ENCODE measurements at regions not wholly inside any gene's neighbourhood (a gene's known extent, or its start where the extent isn't known, plus 50 kb on each side); places are given as distances from the start of the nearest gene placed in this dataset.

- Histone ChIP-seq H3K9me3 (ENCODE audit: control insufficient read depth, low read depth, low read length) (no peaks in the 10 kb centered on the region), H3K79me2 (ENCODE audit: control insufficient read depth, insufficient read depth, low read length) (no peaks in the 10 kb centered on the region), H3K9ac (ENCODE audit: control insufficient read depth, extremely low read depth, insufficient read depth, low read length) (no peak overlapping the region), H3K27me3 (ENCODE audit: control insufficient read depth, extremely low read depth, insufficient read depth, low read length) (no peaks in the 10 kb centered on the region), H3K9me1 (ENCODE audit: control insufficient read depth, extremely low read depth, insufficient read depth, low read length) (no peaks in the 10 kb centered on the region), H3K4me2 (ENCODE audit: control insufficient read depth, extremely low read depth, insufficient read depth, low read depth, low read length) (no peak overlapping the region), H3K27ac (ENCODE audit: control insufficient read depth, insufficient read depth, low read length) (no peak overlapping the region), H2AFZ (ENCODE audit: control insufficient read depth, low read length) (no peak overlapping the region), H3K4me3 (ENCODE audit: control insufficient read depth in 2 of 3, extremely low read depth in 1 of 3, insufficient read depth in 2 of 3, low read depth in 1 of 3, low read length in 3 of 3) (no peak overlapping the region), H3K4me1 (ENCODE audit: control insufficient read depth, extremely low read depth, insufficient read depth, low read length) (peaks cover 5% of the 10 kb centered on the region), H4K20me1 (ENCODE audit: control insufficient read depth, extremely low read depth, insufficient read depth, low read length) (no peaks in the 10 kb centered on the region), H3K36me3 (ENCODE audit: control insufficient read depth in 2 of 2, extremely low read depth in 1 of 2, insufficient read depth in 2 of 2, low read length in 2 of 2) (no peaks in the 10 kb centered on the region)
- dilution Hi-C loops (cut with MboI; ENCODE audit: extremely low pct_ligation_motif_present, low sequenced_read_pairs), result no loop called here
- DNase-seq (ENCODE audit: low read depth, low spot score), result no peak
- no peak for FAIRE-seq
- TF ChIP-seq, protein P1, sequence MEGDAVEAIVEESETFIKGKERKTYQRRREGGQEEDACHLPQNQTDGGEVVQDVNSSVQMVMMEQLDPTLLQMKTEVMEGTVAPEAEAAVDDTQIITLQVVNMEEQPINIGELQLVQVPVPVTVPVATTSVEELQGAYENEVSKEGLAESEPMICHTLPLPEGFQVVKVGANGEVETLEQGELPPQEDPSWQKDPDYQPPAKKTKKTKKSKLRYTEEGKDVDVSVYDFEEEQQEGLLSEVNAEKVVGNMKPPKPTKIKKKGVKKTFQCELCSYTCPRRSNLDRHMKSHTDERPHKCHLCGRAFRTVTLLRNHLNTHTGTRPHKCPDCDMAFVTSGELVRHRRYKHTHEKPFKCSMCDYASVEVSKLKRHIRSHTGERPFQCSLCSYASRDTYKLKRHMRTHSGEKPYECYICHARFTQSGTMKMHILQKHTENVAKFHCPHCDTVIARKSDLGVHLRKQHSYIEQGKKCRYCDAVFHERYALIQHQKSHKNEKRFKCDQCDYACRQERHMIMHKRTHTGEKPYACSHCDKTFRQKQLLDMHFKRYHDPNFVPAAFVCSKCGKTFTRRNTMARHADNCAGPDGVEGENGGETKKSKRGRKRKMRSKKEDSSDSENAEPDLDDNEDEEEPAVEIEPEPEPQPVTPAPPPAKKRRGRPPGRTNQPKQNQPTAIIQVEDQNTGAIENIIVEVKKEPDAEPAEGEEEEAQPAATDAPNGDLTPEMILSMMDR (optimal IDR thresholded peaks at IDR 0.05 in 1 of 3, IDR thresholded peaks at IDR 0.05 in 1 of 3, conservative IDR thresholded peaks at IDR 0.05 in 1 of 3; ENCODE audit: extremely low read depth in 1 of 3, insufficient read depth in 2 of 3, low read length in 3 of 3), result no peak
- TF ChIP-seq EZH2 (IDR thresholded peaks at IDR 0.05; ENCODE audit: low read length), result no peak
Measured at GRCh38 chr2:217339753-217340152, 479.9 kb upstream of the TNP1 start.

DNA sequence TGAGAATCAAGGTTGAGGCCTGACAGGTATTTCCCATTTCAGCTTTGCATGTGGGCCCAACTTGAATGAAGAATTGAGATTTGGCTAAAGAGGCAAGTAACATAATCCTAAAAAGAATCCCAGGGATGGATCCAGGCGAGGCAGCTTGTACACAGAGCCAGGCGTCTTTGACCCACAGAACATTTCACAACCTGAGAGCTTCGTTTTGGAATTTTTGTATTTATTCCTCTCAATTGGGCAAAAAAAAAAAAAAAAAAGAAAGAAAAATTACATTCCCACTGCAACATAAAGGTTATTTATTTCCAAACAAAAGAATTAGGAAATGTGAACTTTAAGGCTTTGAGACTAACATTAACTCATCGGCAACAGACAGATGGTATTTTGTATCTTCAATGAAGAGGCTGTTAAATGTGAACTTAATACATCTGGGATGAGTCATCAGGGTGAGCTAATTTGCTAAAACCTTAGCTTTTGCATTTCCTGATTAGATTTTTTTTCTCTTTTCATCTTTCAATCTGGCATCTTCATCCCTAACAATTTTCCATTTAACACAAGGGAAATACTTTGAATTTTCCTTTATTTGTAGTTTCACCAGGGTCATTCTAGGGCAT lies 478.5 kb upstream of the TNP1 start:
- no peak for FAIRE-seq
- DNase-seq (ENCODE audit: low read depth, low spot score), result peak; percentile 9
- H3K9me3 ChIP-seq (ENCODE audit: control insufficient read depth, low read depth, low read length), result no peaks in the 10 kb centered on the region
- no peak overlapping the region for H3K4me2 ChIP-seq (ENCODE audit: control insufficient read depth, extremely low read depth, insufficient read depth, low read depth, low read length)
- H3K9me1 ChIP-seq (ENCODE audit: control insufficient read depth, extremely low read depth, insufficient read depth, low read length), result no peaks in the 10 kb centered on the region
- no peak overlapping the region for H3K4me3 ChIP-seq (ENCODE audit: control insufficient read depth in 2 of 3, extremely low read depth in 1 of 3, insufficient read depth in 2 of 3, low read depth in 1 of 3, low read length in 3 of 3)
- no peak overlapping the region for H3K9ac ChIP-seq (ENCODE audit: control insufficient read depth, extremely low read depth, insufficient read depth, low read length)
- no peaks in the 10 kb centered on the region for H3K36me3 ChIP-seq (ENCODE audit: control insufficient read depth in 2 of 2, extremely low read depth in 1 of 2, insufficient read depth in 2 of 2, low read length in 2 of 2)
- H3K79me2 ChIP-seq (ENCODE audit: control insufficient read depth, insufficient read depth, low read length), result no peaks in the 10 kb centered on the region
- peaks cover 5% of the 10 kb centered on the region for H3K4me1 ChIP-seq (ENCODE audit: control insufficient read depth, extremely low read depth, insufficient read depth, low read length)
- TF ChIP-seq, protein P1 (optimal IDR thresholded peaks at IDR 0.05 in 1 of 3, IDR thresholded peaks at IDR 0.05 in 1 of 3, conservative IDR thresholded peaks at IDR 0.05 in 1 of 3; ENCODE audit: extremely low read depth in 1 of 3, insufficient read depth in 2 of 3, low read length in 3 of 3), result no peak
- TF ChIP-seq EZH2 (IDR thresholded peaks at IDR 0.05; ENCODE audit: low read length), result no peak
- no peaks in the 10 kb centered on the region for H4K20me1 ChIP-seq (ENCODE audit: control insufficient read depth, extremely low read depth, insufficient read depth, low read length)
- H2AFZ ChIP-seq (ENCODE audit: control insufficient read depth, low read length), result no peak overlapping the region
- H3K27me3 ChIP-seq (ENCODE audit: control insufficient read depth, extremely low read depth, insufficient read depth, low read length), result no peaks in the 10 kb centered on the region
- H3K27ac ChIP-seq (ENCODE audit: control insufficient read depth, insufficient read depth, low read length), result no peak overlapping the region
- dilution Hi-C loops (cut with MboI; ENCODE audit: extremely low pct_ligation_motif_present, low sequenced_read_pairs), result no loop called here

Measured in keratinocyte (primary cell).